Activated CD4-positive, CD25-positive, alpha-beta regulatory T cell treated with anti-CD3 and anti-CD28 coated beads, Interleukin-2, amount 50 U/mL, for 72 hours (primary cell): ENCODE measurements at regions not wholly inside any gene's neighbourhood (a gene's known extent, or its start where the extent isn't known, plus 50 kb on each side); places are given as distances from the start of the nearest gene placed in this dataset.

Experiments
- DNase-seq: peaks from one replicate; pipeline ENCODE4 v3.0.0; 2021

DNA sequence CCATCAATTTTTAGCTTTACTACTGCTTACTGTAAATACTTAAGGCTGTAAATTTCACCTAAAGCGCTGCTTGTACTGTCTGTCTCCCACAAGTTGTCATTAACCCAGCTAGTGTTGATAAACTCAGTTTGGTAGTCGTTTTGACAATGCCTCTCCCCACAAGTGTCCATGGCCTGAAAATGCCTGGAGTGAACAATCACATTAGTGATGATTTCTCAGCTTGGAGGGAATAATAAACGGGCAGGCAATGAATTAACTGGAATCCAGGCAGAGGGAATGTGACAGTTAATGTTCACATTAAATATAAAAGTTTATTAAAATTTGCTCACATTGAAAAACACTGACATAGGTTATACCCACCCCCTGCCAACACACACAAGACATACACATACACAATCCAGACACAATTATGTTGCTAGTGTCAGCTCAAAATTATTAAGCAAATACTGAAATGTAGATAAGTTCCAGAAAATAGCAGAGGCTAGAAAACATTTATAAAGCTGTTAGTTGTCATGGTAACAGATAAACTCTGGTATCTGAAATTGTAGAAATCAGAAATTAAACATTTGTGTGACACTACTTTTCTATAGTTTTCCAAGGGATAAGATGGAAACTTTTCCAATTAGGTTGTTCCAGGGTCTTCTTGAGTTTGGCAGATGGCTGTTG is 341.9 kb downstream of the DIRAS2 start:
- no peak for DNase-seq

DNA sequence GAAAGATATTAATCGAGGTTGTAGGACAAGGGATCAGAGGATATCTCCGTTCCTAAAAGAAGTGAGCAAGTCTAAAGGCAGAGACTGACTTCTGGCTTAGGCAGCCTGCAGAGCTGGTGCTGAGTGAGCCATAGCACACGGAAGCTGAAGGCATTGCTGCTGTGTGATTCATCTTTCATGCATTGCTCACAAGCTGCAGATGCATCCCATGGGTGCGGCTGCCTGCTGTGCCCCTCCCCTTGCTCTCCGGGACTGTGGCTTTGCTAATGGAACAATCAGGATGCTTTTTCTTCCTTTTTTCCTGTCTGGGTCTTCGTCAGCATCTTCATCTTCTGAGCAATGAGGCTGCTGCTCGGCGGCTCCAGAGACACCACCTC is 341.4 kb downstream of the DIRAS2 start:
- no peak for DNase-seq

DNA sequence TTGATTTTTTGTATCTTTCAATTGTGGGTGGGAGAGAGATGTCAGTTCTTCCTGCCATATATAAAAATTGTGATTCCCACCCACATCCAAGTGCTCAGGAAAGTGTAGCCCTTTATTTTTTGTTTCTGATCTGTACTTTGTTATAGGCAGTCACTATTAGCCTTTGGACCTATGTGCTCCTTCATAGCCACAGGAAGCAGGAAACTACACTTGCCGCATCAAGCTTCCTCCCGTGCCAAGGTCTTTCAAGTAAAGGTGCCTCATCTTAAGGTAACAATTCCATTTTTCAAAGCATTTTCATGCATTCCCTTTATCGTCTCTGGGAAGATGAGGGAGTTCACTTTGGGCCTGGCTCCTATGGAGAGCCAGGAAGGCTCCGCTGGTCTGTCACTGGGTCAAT is 339.0 kb downstream of the DIRAS2 start:
- DNase-seq, result no peak

DNA sequence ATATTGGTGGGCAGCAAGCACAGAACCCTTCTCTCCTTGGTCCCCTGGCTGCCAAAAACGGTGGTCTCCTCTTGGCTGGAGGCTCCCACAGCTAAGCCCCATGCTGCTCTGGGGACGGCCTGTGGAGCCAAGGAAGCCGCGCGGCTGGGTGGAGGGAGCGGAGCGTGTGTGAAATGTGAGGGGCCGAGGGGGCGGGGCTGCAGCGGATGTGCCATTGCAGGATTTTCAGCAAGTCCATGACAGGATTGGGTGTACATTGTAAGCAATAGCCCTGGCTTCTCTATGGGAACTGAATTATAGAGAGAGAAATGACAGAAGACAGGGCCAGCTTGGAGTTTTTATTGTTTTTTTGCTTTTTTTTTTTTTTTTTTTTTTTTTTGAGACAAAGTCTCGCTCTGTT is 336.5 kb downstream of the DIRAS2 start:
- no peak for DNase-seq

DNA sequence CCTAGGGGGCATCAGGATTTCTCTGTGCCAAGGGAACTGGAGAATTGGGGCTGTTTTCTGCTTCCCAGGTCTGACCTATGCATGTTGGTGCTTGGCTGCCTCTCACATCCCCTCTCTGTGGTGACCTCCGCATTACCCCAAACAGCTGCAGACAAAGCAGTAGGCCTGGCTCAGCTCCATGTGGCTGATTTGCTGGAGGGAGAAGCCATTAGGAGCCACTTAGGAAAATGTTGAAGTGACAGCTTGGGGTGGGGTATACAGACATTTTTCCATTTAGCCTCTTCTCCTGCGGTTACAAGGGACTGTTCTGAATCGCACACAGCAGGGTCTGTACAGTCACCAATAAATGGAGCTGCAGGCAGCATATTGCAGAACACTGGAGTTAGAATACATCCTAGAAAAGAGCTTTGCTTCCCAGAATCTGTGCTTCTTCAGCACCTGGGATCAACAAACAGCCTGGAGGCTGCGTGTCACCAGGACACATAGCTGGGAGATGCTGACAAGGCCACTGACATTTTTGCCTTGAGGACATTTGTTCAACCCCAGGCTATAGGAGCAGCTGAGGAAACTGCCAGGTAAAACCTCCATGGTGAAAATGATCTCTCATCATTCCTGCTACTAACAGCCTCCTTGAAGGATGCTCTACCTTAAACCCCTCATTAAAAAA is 335.3 kb downstream of the DIRAS2 start:
- no peak for DNase-seq

DNA sequence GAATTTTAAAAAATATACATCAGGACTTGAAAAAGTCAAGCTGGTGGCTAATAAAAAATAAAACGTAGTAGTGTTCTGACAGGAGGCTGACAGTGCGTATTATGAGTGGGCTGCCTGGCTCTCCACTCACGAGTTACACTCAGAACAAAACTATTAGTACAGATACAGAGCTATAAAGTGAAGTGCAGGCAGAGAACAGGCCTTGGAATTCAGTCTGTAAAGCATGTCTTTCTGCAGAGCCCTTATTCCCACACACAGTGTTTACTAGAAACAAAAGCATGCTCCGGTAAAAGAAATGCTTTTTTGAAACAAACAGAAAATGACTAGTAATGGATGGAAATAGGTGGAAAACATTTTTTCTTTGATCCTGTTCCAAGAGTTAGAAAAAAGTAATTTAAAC is 334.7 kb downstream of the DIRAS2 start:
- DNase-seq, result no peak

DNA sequence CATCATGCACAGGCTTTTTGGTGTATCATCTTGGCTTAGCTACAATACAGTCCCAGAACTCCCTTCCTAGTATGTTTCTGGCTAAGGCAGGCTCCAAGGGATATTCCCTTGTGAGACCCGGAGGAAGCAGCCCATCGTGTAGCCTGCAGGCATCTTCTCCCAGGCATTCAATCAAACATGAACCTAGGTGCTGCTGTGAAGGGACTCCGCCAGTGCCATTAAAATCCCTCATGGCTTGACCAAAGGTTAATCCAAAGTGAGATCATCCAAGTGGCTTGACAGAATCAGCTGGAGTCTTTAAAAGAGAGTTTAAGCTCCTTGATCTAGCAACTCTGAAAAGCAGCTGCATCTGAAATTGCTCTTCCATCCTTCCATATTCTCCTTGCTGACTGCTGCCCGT is 333.9 kb downstream of the DIRAS2 start:
- DNase-seq, result no peak

DNA sequence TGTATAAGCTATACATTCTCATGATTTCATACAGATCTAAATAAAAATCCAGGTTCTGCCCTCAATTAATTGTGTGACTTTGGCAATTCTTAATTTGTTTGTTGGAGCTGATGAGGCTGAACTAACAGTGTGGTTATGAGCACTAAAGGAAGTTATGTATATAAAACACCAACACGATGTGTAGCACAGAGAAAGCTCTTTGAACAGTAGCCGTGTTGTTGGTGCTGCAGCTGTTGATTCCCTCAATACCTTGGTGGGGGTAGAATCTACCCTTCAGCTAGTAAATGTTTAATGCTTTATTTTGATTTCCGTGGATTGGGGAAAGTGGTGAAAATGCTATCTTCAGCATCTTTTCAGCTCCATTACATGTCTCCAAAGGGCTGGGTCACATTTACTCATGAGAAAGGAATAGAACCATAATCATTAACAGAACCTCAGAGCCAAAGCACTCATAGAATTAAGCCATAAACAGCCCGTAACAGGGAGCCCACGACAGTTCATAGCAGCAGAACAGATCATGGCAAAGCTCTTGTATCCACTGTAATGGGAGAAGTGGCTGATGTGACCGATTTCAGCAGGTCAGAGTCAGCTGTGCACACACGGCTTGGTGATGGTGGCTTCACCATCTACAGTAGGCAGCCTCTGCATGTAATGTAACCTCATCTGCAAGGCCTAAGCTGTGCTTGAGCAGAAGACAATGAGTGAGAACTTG is 332.7 kb downstream of the DIRAS2 start:
- no peak for DNase-seq

DNA sequence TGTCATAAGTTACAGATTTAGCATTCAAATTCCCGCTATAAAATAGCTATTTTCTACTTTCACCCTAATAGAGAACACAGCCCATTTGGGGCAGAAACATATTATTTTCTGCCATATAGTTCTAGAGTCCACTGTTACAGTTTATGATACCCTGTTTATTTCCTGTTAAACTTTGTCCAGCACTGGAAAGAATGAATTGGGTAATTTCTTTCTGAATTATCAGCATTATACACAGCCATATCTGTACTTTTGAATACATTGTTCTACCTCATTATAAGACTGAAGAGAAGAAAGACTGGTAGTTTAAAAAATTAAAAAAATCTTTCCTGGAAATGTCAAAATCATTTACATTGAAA is 332.1 kb downstream of the DIRAS2 start:
- DNase-seq, result no peak

DNA sequence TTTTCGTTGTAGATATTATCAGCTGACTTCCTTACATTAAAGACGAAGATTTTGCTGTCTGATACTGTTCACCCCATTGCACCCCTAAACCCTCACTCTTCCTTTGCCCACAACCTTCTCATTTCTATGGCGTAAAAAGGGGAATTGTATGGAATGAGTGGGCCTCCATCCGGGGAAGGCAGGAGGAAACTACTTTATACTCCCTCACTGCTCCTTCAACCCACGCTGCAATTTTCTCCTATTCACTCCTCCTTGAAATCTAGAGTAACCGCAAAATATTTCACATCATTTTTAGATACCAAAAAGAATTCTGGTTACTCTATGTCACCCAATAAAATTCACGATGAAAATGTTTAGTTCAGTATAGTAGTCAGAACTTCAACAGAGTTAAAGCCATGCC is 330.8 kb downstream of the DIRAS2 start:
- DNase-seq, result no peak

DNA sequence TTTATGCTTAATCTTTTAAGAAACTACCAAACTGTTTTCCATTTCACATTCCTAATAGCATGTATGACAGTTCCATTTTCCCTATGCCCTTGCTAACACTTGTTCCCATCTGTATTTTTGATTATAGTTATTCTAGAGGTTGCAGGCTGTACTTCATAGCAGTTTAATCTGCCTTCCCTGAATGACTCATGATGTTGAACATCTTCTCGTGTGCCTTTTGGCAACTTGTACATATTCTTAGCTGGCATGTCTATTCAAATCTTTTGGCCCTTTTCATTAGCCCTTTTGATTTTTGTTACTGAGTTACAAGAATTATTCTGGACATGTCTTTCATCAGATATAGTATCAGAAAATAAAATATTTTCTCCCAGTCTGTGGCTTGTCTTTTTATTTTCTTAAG is 320.3 kb downstream of the DIRAS2 start:
- DNase-seq, result no peak

DNA sequence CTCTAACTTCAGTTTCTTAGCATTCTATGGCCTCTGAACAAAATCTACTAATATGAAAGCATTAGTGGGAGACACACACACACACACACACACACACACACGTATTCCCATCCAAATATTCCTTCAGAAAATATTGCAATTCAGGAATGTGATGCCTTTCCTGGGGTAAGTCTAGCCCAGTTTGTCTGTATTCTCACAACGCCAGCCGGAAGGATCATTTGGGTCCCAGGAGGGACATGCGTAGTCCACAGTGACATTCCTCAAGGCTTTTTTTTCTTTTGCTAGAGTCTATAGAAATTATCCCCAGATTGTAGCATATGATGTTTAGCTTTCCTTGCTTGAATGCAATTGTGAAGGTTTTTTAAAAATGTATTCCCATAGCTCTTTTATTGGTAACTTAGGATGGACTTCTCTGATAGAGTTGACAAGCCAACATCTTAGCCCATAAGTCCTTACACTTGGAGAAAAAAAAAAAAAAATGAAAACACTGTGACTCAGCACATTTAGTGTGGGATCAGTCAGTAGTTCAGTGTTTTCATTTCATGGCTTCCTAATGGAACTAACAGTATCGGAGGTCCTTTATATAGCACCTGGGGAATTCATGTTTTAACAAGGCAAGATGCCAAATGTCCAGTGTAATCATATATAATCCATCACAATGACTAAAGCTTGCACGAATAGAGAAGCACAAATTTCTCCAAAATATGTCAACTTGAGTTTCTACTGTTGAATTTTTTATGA is 316.5 kb downstream of the DIRAS2 start:
- no peak for DNase-seq

DNA sequence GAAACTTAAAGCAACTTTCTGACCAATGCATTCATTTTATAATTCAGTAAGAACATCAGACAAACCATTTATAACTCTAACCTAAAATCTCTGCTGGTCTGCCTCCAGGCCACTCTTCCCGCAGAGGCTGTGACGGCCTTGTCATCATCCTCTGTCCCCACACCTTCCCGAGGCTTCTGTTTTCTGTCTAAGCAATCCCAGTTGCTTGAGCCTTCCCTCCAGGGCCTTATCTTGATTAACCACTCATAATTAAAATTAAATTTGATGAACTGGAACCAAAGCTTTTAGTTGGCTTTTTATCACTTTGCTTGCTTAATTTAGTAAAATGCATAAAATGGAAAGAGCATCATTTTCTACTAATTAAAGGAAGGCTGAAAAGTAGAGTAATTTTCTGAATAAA is 312.4 kb downstream of the DIRAS2 start:
- DNase-seq, result no peak

DNA sequence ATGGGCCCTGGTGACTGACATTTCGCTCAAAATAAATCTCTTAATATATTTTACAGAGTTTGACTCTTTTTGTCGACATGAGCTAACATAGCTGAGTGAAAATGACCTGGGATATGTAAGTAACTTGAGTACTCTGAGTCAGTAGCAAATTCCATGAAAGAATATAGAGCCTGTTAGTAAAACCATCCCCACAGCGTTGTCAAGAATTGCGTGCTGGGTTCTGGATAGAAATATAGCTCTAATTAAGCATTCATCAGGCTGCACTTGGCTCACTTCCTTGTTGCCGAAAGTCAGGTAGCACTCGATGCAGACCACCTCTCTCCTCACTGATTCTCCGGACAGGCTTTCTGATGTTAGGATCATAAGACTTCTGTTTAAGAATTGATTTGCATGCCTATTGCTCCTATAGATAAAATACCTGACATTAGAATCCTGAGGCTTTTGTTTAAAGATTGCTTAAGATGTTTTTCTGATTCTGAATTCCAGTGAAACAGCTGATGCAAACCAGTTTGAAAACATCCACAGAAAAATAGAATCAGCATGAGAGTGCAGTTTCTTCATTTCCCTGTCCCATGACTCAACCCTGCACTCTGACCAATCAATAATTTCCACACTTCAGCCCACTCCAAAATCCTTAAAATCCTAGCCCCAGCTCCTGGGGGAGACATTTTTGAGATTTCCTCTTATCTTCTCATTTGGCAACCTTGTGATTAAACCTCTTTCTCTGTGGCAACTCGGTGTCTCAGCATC is 310.6 kb downstream of the DIRAS2 start:
- DNase-seq, result no peak

DNA sequence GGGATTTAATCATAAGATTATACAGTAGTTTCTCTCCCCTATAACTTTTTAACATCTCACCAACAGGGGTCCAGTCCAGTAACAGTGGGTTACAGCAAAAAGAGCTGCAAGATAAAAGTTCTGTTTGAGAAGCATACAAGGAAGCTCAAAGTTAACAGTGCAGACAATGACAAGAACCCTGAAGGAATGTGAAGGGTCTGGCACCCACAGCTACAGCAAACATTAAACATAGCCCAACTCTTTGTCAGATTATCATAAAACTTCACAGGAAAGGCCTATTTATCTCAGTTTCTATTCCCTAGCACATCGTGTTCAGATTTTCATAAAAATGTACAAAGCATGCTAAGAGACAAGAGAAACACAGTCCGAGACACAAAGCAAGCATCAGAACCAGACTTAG is 309.4 kb downstream of the DIRAS2 start:
- no peak for DNase-seq

DNA sequence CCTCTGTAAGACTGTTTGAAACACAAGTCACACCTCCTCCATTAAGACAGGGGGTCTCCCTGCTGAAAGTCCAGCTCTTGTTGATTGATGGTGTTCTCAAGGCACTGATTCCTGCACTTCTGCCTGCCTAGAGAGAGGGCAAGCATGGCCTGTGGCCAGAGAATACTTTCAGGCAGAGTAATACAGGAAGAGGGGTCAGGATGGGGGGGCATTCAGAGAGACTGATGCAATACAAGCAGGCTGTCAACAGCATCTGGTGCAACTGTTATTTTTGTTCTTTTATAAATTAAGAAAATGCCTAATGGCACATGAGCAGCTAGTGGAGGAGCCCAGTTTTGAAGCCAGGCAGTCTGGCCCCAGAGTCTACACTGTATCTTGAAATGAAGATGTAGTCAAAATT is 302.2 kb downstream of the DIRAS2 start:
- no peak for DNase-seq

DNA sequence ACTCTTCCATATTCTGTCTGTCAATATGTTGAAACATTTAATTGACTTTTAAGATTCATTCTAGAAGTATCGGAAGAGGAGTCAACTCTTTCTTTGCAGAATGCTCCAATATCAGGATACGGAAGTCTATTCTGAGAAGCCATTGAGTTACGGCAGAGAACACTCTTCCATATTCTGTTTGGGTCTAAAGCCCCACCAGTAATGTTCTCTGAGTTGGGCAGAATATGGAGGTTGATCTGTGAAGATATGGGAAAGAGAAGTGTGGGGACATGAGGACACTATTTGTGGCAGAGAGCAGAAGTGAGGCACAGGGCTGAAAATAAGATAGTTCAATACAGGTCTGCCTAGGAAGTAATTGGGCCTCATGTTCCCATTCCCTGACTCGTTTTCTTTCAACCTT is 300.0 kb downstream of the DIRAS2 start:
- no peak for DNase-seq

DNA sequence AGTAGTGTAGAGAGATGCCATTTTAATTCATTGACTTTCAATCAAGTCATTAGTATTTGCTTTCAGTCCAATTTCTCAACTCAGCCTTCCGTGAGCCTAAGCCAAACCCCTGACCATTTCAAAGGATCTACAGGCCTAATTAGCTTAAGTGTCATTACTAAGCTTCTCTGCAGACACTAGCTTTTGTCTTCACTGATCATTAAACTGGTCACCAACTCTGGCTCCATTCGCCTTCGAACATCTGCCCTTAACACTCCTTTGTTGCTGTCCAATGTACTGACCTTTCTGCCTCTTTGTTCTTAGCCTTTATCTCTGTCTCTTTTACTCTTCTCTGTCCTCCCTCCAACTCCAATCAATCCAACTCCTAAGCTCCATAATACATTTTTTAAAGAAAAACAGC is 299.3 kb downstream of the DIRAS2 start:
- DNase-seq, result no peak

DNA sequence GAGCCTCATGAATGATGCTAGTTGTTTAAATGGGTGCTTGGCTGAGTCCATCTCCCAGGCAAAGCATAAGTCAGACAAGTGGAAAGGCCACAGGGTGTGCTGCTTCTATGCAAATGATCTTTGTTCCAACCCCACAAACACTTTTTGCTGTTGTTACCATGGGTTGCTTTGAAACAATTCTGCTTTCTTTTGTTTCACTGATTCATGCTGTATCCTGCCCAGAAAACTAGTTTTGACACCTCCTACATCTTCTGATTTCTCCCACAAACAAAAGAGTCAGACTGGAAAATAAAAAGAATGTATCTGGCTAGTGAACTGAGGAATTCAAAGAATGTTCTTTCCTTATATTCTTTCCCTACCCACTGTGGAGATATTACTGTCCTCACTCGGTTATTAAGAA is 298.6 kb downstream of the DIRAS2 start:
- no peak for DNase-seq

DNA sequence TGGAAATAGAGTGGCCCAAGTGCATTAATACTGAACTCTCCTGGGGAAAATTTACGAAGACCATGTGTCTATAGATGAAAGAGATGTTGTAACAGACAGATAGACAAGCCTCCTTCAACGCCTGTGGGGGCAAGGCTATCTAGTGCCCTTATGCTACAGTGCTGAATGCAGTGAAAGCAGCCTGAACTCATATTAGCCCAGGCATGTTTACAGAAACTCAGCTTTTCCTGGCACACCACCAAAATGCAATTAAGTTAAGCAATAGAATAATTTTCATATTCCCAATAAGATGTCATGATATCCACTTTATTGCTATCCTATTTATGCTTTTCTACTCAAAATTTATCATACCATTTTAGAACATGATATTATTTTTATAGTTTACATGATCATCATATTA is 277.0 kb downstream of the DIRAS2 start:
- no peak for DNase-seq

DNA sequence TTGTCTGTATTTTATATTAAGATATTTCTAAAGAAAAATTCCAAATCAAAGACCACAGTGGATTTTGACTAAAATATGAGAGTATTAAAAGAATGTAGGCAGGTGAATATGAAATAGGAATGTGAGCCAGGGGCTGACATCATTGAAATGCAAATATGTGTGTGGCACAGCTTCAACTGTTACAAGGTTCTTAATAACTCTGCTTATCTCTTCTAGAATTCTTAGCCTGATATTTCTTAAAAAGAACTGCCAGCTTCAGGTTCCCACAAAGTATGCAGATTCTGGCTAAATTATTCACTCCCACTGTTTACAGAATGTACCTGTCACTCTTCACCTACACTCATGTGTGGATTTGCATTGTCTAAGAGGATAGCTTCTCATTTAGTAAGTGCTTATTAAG is 274.4 kb downstream of the DIRAS2 start:
- no peak for DNase-seq

DNA sequence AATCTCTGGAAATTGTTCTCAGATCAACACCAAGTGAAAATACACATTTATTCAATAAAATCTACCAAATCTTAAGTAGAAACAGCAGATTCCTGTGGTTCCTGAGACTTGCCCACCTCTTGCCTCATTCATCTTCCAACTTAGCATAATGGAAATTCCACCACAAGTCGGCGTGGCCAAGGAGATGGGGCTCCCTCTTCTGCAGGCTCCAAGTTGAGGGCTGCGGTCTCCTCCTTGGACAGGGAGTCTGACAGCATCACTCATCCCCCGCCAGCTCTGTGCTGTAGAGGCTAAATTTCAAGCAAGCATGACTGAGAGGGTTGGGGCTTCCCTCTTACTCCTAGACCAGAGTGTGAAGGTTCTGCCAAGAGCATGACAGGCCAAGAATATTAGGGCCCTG is 273.7 kb downstream of the DIRAS2 start:
- no peak for DNase-seq

DNA sequence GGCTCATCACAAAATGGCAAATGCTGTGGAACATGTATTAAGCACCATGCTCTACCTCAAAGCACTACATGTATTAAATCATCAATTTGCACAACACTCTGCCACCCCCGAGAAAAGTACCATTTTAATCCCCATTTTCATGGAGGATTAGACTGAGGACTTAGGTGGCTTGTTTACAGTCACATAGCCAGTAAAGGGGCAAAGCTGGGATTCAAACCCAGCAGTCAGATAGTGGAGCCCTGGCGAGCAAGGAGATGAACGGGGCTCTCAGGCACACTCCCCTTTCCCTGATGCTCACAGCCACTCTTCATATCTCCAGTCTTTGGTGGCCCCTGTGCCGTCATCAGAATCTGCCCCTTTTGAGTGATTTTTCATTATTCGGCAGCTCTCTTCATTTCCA is 262.9 kb downstream of the DIRAS2 start:
- no peak for DNase-seq
